ENCODE measurements at regions not wholly inside any gene's neighbourhood (a gene's known extent, or its start where the extent isn't known, plus 50 kb on each side); places are given as distances from the start of the nearest gene placed in this dataset.

- TF ChIP-seq EZH2 (IDR thresholded peaks at IDR 0.05; ENCODE audit: low read length, unreplicated experiment) (no peak), CTCF (conservative IDR thresholded peaks at IDR 0.05; ENCODE audit: low read depth, low read length) (no peak), EZH2phosphoT487 (IDR thresholded peaks at IDR 0.05; ENCODE audit: borderline replicate concordance, low read length) (no peak)
These were observed 461.1 kb downstream of the ICE1 start for GRCh38 chr5:5883562-5883961.

Measured in PC-3 (cell line).